Ovary (tissue), 3 donors: ENCODE measurements at regions not wholly inside any gene's neighbourhood (a gene's known extent, or its start where the extent isn't known, plus 50 kb on each side); places are given as distances from the start of the nearest gene placed in this dataset.

Source experiments
- CTCF ChIP-seq, 3 donors: fragments of 450-650 bp in 2 of 3; fragments of 200-600 bp in 1 of 3; IDR thresholded peaks; one replicate each; pipeline versions ENCODE4 v1.5.1 to v1.8.0; 2016 to 2022; ENCODE audit warnings: antibody characterized with exemption in 3 of 3, mild to moderate bottlenecking in 1 of 3
- EP300 ChIP-seq: sonication (generic); formaldehyde crosslinking; IDR thresholded peaks from one replicate; pipeline ENCODE4 v1.6.1; 2017; ENCODE audit warnings: antibody characterized with exemption
- POLR2A ChIP-seq: fragments of 450-650 bp; IDR thresholded peaks from one replicate; pipeline ENCODE4 v1.6.1; 2017; ENCODE audit warnings: antibody characterized with exemption, mild to moderate bottlenecking, moderate library complexity
- donor health status: DM: no; HTN: no; CAD: no.

- TF ChIP-seq CTCF (IDR thresholded peaks at IDR 0.05) (no peak), EP300 (no peak), POLR2A (no peak)
These were observed 173.5 kb downstream of the LMBRD1 start for GRCh38 chr6:69623357-69623756.
